GM12878 (cell line): ENCODE measurements at regions not wholly inside any gene's neighbourhood (a gene's known extent, or its start where the extent isn't known, plus 50 kb on each side); places are given as distances from the start of the nearest gene placed in this dataset.

Experiments used
- ATAC-seq: fragments of 200-7000 bp; cut with Tn5 transposase; 3 replicates; pipeline ENCODE4 v1.9.1; 2020; ENCODE audit warnings: mild to moderate bottlenecking, moderate library complexity
- BruUV-seq: library from RNA; stranded (reverse); fragments of 400-500 nt; replicated peaks from 2 replicates; lab custom pipeline; 2021; lab: Mats Ljungman, UMichigan
- CTCF ChIA-PET: fragments of 300-600 bp; sonication (Branson Sonifier 250); formaldehyde crosslinking; extraction: SDS; loops from one replicate; lab custom pipeline; 2021; ENCODE audit warnings: inconsistent platforms; lab: Yijun Ruan, JAX
- POLR2A ChIA-PET: fragments of 350-600 bp; formaldehyde crosslinking; extraction: SDS; loops from one replicate; lab custom pipeline; 2021; ENCODE audit warnings: inconsistent platforms; lab: Charles Lee
- RAD21 ChIA-PET: fragments of 300-600 bp; sonication (Branson Sonifier 250); formaldehyde crosslinking; loops from one replicate; lab custom pipeline; 2023; ENCODE audit warnings: antibody characterized with exemption; ENCODE audit not compliant: unreplicated experiment; lab: Charles Lee
- SMC1A ChIA-PET: fragments of 300-600 bp; sonication (Branson Sonifier 250); formaldehyde crosslinking; loops from one replicate; lab custom pipeline; 2023; ENCODE audit not compliant: unreplicated experiment, uncharacterized antibody; lab: Charles Lee
- DNase-seq: peaks from one replicate; pipeline ENCODE4 v3.0.0-alpha.2; 2011; ENCODE audit warnings: low read depth, low spot score
- FAIRE-seq: peaks from 3 replicates; lab custom pipeline; 2011; peaks lifted over from hg19 to GRCh38; lab: Jason Lieb, UNC
- H2AFZ ChIP-seq: 2 replicates; pipeline ENCODE4 v1.6.0; 2011; ENCODE audit warnings: low read depth, low read length, control low read depth; ENCODE audit not compliant: control insufficient read depth
- H3K27ac ChIP-seq: 2 replicates; pipeline ENCODE4 v1.5.1; 2011; ENCODE audit warnings: control low read depth; ENCODE audit not compliant: control insufficient read depth, insufficient read depth
- H3K27me3 ChIP-seq, 2 experiments: replicated peaks in 1 of 2; 2 replicates each; pipeline versions ENCODE4 v1.6.0 to v1.6.1; 2011; ENCODE audit warnings: low read length in 1 of 2; ENCODE audit not compliant: control insufficient read depth in 2 of 2, insufficient read depth in 2 of 2
- H3K36me3 ChIP-seq, 2 experiments: 2 replicates each; pipeline ENCODE4 v1.5.1; 2011; ENCODE audit warnings: low read length in 1 of 2; ENCODE audit not compliant: control insufficient read depth in 2 of 2, insufficient read depth in 2 of 2
- H3K4me1 ChIP-seq: 2 replicates; pipeline ENCODE4 v1.6.1; 2011; ENCODE audit warnings: mild to moderate bottlenecking, low read length, moderate library complexity, mixed read lengths; ENCODE audit not compliant: control insufficient read depth, insufficient read depth
- H3K4me2 ChIP-seq: 2 replicates; pipeline ENCODE4 v1.6.0; 2011; ENCODE audit warnings: control low read depth; ENCODE audit not compliant: control insufficient read depth, insufficient read depth
- H3K4me3 ChIP-seq: fragments of 200-600 bp; sonication (generic); 2 replicates; pipeline ENCODE4 v1.5.1; 2016
- H3K79me2 ChIP-seq: 2 replicates; pipeline ENCODE4 v1.6.0; 2011; ENCODE audit warnings: low read length; ENCODE audit not compliant: control insufficient read depth, insufficient read depth
- H3K9ac ChIP-seq: 2 replicates; pipeline ENCODE4 v1.8.0; 2011; ENCODE audit warnings: low read length, control low read depth, mixed read lengths; ENCODE audit not compliant: control insufficient read depth, insufficient read depth
- H3K9me3 ChIP-seq: replicated peaks from 3 replicates; pipeline ENCODE4 v1.5.1; 2011; ENCODE audit warnings: mild to moderate bottlenecking, low read length; ENCODE audit not compliant: control insufficient read depth, insufficient read depth
- H4K20me1 ChIP-seq: 2 replicates; pipeline ENCODE4 v1.6.0; 2011; ENCODE audit not compliant: control insufficient read depth, insufficient read depth
- HDGF ChIP-seq: fragments of 450-650 bp; IDR thresholded peaks from 2 replicates; pipeline ENCODE4 v1.6.1; 2016; ENCODE audit warnings: antibody characterized with exemption
- LARP7 ChIP-seq: fragments of 450-650 bp; IDR thresholded peaks from 2 replicates; pipeline ENCODE4 v1.6.1; 2017; ENCODE audit warnings: mild to moderate bottlenecking
- RCOR1 ChIP-seq: conservative IDR thresholded peaks from 2 replicates; pipeline ENCODE4 v1.6.1; 2012; ENCODE audit warnings: low read depth, low read length, improper control_type of control experiment
- WGBS: methylation state at CpG from one replicate; pipeline ENCODE4 v1.1.6; 2016; ENCODE audit warnings: low lambda C conversion rate; ENCODE audit not compliant: insufficient replicate concordance, insufficient coverage; ENCODE audit errors: missing lambda C conversion rate; 5-methylcytosine and 5-hydroxymethylcytosine counted together
- in situ Hi-C: fragments of 300-500 bp; cut with MboI; formaldehyde crosslinking; loops from 9 replicates; pipeline ENCODE4 v1.14.3; 2018; ENCODE audit warnings: mixed read lengths
- intact Hi-C: fragments of 100-400 bp; cut with micrococcal nuclease; formaldehyde crosslinking; loops from one replicate; pipeline ENCODE4 v1.14.2; 2022; ENCODE audit not compliant: unreplicated experiment
- TF ChIP-seq, protein P1 (sequence below): fragments of 450-650 bp; formaldehyde crosslinking; IDR thresholded peaks from 2 replicates; pipeline ENCODE4 v1.5.0; 2022; ENCODE audit warnings: mild to moderate bottlenecking, missing genetic modification characterization

DNA sequence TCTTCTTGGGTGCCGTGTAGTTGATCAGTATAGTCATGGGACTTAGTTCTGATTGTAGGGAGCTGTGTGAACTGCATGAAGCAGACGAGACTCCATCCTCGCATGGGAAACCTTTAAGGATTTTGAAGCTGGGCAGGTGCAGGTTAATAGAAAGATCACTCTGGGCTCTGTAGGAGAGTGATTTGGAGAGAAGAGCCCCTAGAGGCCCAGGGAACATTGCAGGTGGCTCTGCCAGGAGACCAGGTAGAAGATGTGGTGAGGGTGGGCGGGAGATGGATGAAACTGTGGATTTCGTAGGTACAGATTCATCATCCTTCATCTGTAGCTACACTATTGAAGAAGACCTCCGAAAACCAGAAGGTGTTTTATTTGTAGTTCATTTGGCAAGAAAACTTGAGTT lies 53.3 kb downstream of the UTRN start:
- no peaks in the 10 kb centered on the region for H3K36me3 ChIP-seq
- RAD21 ChIA-PET: interaction anchor here (2.5 kb wide), 1 partner anchor 9 kb away, joined by 7 read pairs; no protein-coding TSS in a partner anchor
- no peaks in the 10 kb centered on the region for H3K9me3 ChIP-seq
- intact Hi-C loops (no loop called here), in situ Hi-C loops (no loop called here)
- no peak overlapping the region for H3K27ac ChIP-seq
- no peaks in the 10 kb centered on the region for H4K20me1 ChIP-seq
- H3K4me3 ChIP-seq: no peak overlapping the region
- TF ChIP-seq LARP7: no peak
- TF ChIP-seq RCOR1: no peak
- TF ChIP-seq, protein P1, sequence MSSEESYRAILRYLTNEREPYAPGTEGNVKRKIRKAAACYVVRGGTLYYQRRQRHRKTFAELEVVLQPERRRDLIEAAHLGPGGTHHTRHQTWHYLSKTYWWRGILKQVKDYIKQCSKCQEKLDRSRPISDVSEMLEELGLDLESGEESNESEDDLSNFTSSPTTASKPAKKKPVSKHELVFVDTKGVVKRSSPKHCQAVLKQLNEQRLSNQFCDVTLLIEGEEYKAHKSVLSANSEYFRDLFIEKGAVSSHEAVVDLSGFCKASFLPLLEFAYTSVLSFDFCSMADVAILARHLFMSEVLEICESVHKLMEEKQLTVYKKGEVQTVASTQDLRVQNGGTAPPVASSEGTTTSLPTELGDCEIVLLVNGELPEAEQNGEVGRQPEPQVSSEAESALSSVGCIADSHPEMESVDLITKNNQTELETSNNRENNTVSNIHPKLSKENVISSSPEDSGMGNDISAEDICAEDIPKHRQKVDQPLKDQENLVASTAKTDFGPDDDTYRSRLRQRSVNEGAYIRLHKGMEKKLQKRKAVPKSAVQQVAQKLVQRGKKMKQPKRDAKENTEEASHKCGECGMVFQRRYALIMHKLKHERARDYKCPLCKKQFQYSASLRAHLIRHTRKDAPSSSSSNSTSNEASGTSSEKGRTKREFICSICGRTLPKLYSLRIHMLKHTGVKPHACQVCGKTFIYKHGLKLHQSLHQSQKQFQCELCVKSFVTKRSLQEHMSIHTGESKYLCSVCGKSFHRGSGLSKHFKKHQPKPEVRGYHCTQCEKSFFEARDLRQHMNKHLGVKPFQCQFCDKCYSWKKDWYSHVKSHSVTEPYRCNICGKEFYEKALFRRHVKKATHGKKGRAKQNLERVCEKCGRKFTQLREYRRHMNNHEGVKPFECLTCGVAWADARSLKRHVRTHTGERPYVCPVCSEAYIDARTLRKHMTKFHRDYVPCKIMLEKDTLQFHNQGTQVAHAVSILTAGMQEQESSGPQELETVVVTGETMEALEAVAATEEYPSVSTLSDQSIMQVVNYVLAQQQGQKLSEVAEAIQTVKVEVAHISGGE (CRISPR knock-in tag): no peak
- no peak for TF ChIP-seq HDGF
- CTCF ChIA-PET: no interaction called here
- SMC1A ChIA-PET: interaction anchor here (0.8 kb wide), 1 partner anchor 29 kb away, joined by 3 read pairs; no protein-coding TSS in a partner anchor
- ATAC-seq (no peak), FAIRE-seq (no peak), DNase-seq (no peak)
- H3K27me3 ChIP-seq: no peaks in the 10 kb centered on the region
- H3K79me2 ChIP-seq: no peaks in the 10 kb centered on the region
- POLR2A ChIA-PET: no interaction called here
- H3K9ac ChIP-seq: no peak overlapping the region
- H3K4me2 ChIP-seq: no peak overlapping the region
- no TSS peak for BruUV-seq
- WGBS: 95% methylated on average over 6 of the region's 6 CpGs
- H3K4me1 ChIP-seq: peaks cover 37% of the 10 kb centered on the region
- H2AFZ ChIP-seq: no peak overlapping the region
